ENCODE measurements at regions not wholly inside any gene's neighbourhood (a gene's known extent, or its start where the extent isn't known, plus 50 kb on each side); places are given as distances from the start of the nearest gene placed in this dataset.

DNA sequence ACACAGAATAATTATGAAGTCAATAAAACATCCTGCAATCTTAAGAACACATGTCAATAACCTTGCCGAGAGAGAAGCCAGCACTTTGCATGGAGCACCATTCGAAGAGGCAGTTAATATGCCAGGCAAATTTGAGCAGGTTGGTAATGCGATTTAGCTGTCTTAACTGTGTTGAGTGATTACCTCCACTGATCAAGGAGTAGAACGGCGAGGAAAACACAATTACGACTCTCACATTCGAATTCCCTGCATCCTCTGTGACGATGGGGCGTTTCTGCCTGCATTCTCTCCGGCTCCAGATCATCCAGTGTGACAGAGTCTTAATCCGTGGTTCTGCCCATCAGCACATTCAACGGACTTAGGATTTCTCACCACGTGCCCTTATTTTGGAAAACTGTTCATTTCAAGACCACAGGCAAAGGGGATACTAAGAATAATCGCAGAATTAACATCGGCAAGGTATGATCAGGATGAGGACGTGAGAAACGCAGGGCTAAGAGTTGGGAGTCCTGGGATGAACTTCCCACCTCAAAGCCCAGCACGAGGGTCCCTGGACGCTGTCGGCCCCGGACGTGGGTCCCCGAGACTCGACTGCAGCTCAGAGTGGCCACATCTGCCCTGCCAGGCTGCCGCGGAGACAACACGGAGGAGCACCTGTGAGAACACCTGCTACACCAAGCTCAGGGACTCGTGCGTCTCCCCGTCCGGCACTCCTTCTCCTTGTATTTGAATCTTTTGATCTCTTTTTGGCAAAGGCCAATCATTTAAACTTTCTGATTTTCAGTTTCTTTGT lies 499.2 kb upstream of the SALL3 start:
- Histone ChIP-seq H3K4me2 (no peak overlapping the region), H3K36me3 (ENCODE audit: insufficient read depth) (no peaks in the 10 kb centered on the region), H3K27ac (no peak overlapping the region), H3K4me1 (ENCODE audit: low read depth, poor library complexity, severe bottlenecking) (no peaks in the 10 kb centered on the region), H4K20me1 (ENCODE audit: insufficient read depth) (no peaks in the 10 kb centered on the region), H2AFZ (ENCODE audit: low read depth) (no peak overlapping the region), H3K27me3 (ENCODE audit: insufficient read depth, low read depth) (no peaks in the 10 kb centered on the region), H3K79me2 (ENCODE audit: insufficient read depth, low read depth) (no peaks in the 10 kb centered on the region), H3K9ac (no peak overlapping the region), H3K4me3 (IDR thresholded peaks at IDR 0.05; ENCODE audit: insufficient read depth, low read depth, low read length) (no peak overlapping the region)
- TF ChIP-seq, protein P1, sequence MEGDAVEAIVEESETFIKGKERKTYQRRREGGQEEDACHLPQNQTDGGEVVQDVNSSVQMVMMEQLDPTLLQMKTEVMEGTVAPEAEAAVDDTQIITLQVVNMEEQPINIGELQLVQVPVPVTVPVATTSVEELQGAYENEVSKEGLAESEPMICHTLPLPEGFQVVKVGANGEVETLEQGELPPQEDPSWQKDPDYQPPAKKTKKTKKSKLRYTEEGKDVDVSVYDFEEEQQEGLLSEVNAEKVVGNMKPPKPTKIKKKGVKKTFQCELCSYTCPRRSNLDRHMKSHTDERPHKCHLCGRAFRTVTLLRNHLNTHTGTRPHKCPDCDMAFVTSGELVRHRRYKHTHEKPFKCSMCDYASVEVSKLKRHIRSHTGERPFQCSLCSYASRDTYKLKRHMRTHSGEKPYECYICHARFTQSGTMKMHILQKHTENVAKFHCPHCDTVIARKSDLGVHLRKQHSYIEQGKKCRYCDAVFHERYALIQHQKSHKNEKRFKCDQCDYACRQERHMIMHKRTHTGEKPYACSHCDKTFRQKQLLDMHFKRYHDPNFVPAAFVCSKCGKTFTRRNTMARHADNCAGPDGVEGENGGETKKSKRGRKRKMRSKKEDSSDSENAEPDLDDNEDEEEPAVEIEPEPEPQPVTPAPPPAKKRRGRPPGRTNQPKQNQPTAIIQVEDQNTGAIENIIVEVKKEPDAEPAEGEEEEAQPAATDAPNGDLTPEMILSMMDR (conservative IDR thresholded peaks at IDR 0.05; ENCODE audit: low read depth, low read length), result no peak

DNA sequence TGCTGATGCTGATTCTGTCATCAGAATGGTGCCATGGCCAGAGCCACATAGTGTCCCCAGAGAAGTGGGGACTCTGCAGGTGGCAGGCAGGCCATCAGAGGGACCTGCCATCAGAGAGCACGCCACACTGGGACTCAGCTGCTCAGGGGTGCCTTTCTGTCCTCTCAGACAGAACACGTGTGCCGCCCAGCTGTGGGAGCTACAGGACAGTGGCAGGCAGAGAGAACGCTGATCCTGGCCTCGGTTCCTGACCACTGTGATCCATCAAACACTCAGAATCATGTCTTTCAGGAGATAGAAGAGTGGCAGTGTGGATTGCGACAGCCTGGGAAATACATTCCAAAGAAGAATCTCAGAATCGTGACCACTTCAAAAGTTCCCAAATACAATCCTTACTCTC lies 497.2 kb upstream of the SALL3 start:
- TF ChIP-seq, protein P1 (conservative IDR thresholded peaks at IDR 0.05; ENCODE audit: low read depth, low read length), result no peak
- H3K79me2 ChIP-seq (ENCODE audit: insufficient read depth, low read depth), result no peaks in the 10 kb centered on the region
- H3K36me3 ChIP-seq (ENCODE audit: insufficient read depth), result no peaks in the 10 kb centered on the region
- no peak overlapping the region for H3K4me3 ChIP-seq (IDR thresholded peaks at IDR 0.05; ENCODE audit: insufficient read depth, low read depth, low read length)
- no peak overlapping the region for H3K4me2 ChIP-seq
- H3K4me1 ChIP-seq (ENCODE audit: low read depth, poor library complexity, severe bottlenecking), result no peaks in the 10 kb centered on the region
- no peaks in the 10 kb centered on the region for H4K20me1 ChIP-seq (ENCODE audit: insufficient read depth)
- H3K9ac ChIP-seq, result no peak overlapping the region
- H3K27ac ChIP-seq, result no peak overlapping the region
- no peaks in the 10 kb centered on the region for H3K27me3 ChIP-seq (ENCODE audit: insufficient read depth, low read depth)
- H2AFZ ChIP-seq (ENCODE audit: low read depth), result no peak overlapping the region

DNA sequence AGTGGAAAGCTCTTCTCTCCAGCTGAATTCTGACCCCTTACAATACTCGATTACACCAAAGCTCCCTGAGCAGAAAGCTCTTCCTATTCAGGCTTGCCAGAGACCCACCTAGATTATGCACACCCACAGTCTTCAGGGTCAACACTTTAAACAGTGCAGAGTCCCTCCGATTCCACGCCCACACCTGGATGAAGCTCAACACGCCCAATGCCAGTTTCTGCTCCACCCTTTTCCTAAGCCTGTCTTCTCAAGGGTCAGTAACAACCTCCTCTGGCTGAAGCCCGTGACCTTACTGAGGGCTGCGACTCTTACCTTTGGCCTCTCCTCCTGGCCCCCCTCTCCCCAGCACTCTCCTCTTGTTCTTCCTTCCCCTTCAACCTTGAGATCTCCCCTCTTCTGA lies 492.0 kb upstream of the SALL3 start:
- no peaks in the 10 kb centered on the region for H3K27me3 ChIP-seq (ENCODE audit: insufficient read depth, low read depth)
- H2AFZ ChIP-seq (ENCODE audit: low read depth), result no peak overlapping the region
- no peak overlapping the region for H3K4me2 ChIP-seq
- H3K4me1 ChIP-seq (ENCODE audit: low read depth, poor library complexity, severe bottlenecking), result no peaks in the 10 kb centered on the region
- H3K27ac ChIP-seq, result no peak overlapping the region
- H3K4me3 ChIP-seq (IDR thresholded peaks at IDR 0.05; ENCODE audit: insufficient read depth, low read depth, low read length), result no peak overlapping the region
- H3K36me3 ChIP-seq (ENCODE audit: insufficient read depth), result no peaks in the 10 kb centered on the region
- TF ChIP-seq, protein P1 (conservative IDR thresholded peaks at IDR 0.05; ENCODE audit: low read depth, low read length), result no peak
- no peaks in the 10 kb centered on the region for H4K20me1 ChIP-seq (ENCODE audit: insufficient read depth)
- H3K9ac ChIP-seq, result no peak overlapping the region
- no peaks in the 10 kb centered on the region for H3K79me2 ChIP-seq (ENCODE audit: insufficient read depth, low read depth)

DNA sequence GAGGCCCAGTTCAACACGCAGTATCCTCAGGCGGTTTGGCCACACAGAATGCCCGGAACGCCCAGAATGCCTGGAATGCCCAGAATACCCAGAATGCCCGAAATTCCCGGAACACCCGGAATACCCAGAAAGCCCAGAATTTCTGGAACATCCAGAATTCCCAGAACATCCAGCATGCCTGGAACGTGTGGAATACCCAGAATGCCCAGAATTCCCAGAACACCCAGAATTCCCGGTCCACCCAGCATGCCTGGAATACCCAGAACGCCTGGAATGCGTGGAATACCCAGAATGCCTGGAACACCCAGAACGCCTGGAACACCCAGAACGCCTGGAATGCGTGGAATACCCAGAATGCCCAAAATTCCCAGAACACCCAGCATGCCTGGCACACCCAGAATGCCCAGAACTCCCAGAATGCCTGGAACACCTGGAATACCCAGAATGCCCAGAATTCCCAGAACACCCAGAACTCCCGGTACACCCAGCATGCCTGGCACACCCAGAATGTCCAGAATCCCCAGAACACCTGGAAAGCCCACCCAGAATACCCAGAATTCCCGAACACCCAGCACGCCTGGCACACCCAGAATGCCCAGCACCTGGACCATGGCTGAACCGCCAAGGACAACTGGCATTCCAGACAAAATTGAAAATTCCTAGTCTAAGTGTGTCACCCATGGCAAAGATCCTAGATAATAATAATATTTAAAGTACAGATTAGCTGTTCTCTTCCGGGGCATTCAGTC lies 487.4 kb upstream of the SALL3 start:
- no peaks in the 10 kb centered on the region for H3K27me3 ChIP-seq (ENCODE audit: insufficient read depth, low read depth)
- no peaks in the 10 kb centered on the region for H4K20me1 ChIP-seq (ENCODE audit: insufficient read depth)
- H3K4me3 ChIP-seq (IDR thresholded peaks at IDR 0.05; ENCODE audit: insufficient read depth, low read depth, low read length), result no peak overlapping the region
- TF ChIP-seq, protein P1 (conservative IDR thresholded peaks at IDR 0.05; ENCODE audit: low read depth, low read length), result no peak
- H3K79me2 ChIP-seq (ENCODE audit: insufficient read depth, low read depth), result no peaks in the 10 kb centered on the region
- H3K4me2 ChIP-seq, result no peak overlapping the region
- no peaks in the 10 kb centered on the region for H3K4me1 ChIP-seq (ENCODE audit: low read depth, poor library complexity, severe bottlenecking)
- no peaks in the 10 kb centered on the region for H3K36me3 ChIP-seq (ENCODE audit: insufficient read depth)
- H3K9ac ChIP-seq, result no peak overlapping the region
- H3K27ac ChIP-seq, result no peak overlapping the region
- H2AFZ ChIP-seq (ENCODE audit: low read depth), result no peak overlapping the region

Measured in KMS-11 (cell line).